Esophagus muscularis mucosa (tissue), 4 donors: ENCODE measurements at regions not wholly inside any gene's neighbourhood (a gene's known extent, or its start where the extent isn't known, plus 50 kb on each side); places are given as distances from the start of the nearest gene placed in this dataset.

Experiments
- DNase-seq: peaks from one replicate; pipeline ENCODE4 v3.0.0-alpha.2; 2017; ENCODE audit errors: extremely low spot score
- H3K27ac ChIP-seq, 4 donors: fragments of 200-600 bp; sonication (generic); replicated peaks in 1 of 4; 1 replicate in 3 of 4; 2 replicates in 1 of 4; pipeline ENCODE4 v1.5.1; 2016 to 2019; ENCODE audit warnings: mild to moderate bottlenecking in 1 of 4
- H3K27me3 ChIP-seq, 4 donors: fragments of 200-600 bp; sonication (generic); one replicate each; pipeline versions ENCODE4 v1.5.1 to v1.6.0; 2016 to 2019
- H3K36me3 ChIP-seq, 4 donors: fragments of 200-600 bp; sonication (generic); one replicate each; pipeline ENCODE4 v1.5.1; 2016 to 2019
- H3K4me1 ChIP-seq, 4 donors: fragments of 200-600 bp; sonication (generic); one replicate each; pipeline ENCODE4 v1.5.1; 2016 to 2019
- H3K4me3 ChIP-seq, 4 donors: fragments of 200-600 bp; sonication (generic); 1 replicate in 2 of 4; 2 replicates in 2 of 4; pipeline ENCODE4 v1.5.1; 2016 to 2019; ENCODE audit warnings: mild to moderate bottlenecking in 4 of 4, moderate library complexity in 1 of 4
- H3K9me3 ChIP-seq, 4 donors: fragments of 200-600 bp; sonication (generic); 1 replicate in 3 of 4; 2 replicates in 1 of 4; pipeline ENCODE4 v1.5.1; 2016 to 2019
- CTCF ChIP-seq, 3 experiments: fragments of 200-600 bp in 2 of 3; fragments of 450-650 bp in 1 of 3; sonication (generic) in 2 of 3; IDR thresholded peaks; one replicate each; pipeline ENCODE4 v1.5.1; 2017 to 2019; ENCODE audit warnings: antibody characterized with exemption in 3 of 3, mild to moderate bottlenecking in 2 of 3, moderate library complexity in 1 of 3
- EP300 ChIP-seq: sonication (generic); formaldehyde crosslinking; IDR thresholded peaks from one replicate; pipeline ENCODE4 v1.6.1; 2017; ENCODE audit warnings: antibody characterized with exemption
- POLR2A ChIP-seq: fragments of 450-650 bp; IDR thresholded peaks from one replicate; pipeline ENCODE4 v1.6.1; 2017; ENCODE audit warnings: antibody characterized with exemption, moderate library complexity, mild to moderate bottlenecking, low read depth
- POLR2AphosphoS5 ChIP-seq, 2 donors: sonication (generic); formaldehyde crosslinking; IDR thresholded peaks; one replicate each; pipeline ENCODE4 v1.6.1; 2017; ENCODE audit warnings: antibody characterized with exemption in 2 of 2
- WGBS: methylation state at CpG from one replicate; pipeline ENCODE4 v1.1.5; 2018; 5-methylcytosine and 5-hydroxymethylcytosine counted together
- intact Hi-C: fragments of 100-400 bp; cut with DNase I; formaldehyde crosslinking; loops from one replicate; pipeline ENCODE4 v1.15.1; 2023

- Histone ChIP-seq H3K27ac (no peak overlapping the region), H3K9me3 (no peaks in the 10 kb centered on the region), H3K4me3 (no peak overlapping the region), H3K27me3 (peaks cover 0 to 12% (median 0%) of the 10 kb centered on the region in 4 donors), H3K36me3 (no peaks in the 10 kb centered on the region), H3K4me1 (no peaks in the 10 kb centered on the region)
- 57% methylated on average over 9 of the region's 11 CpGs for WGBS
- DNase-seq: no peak
- intact Hi-C loops: no loop called here
- TF ChIP-seq EP300 (no peak), CTCF (IDR thresholded peaks at IDR 0.05) (no peak), POLR2A (no peak), POLR2AphosphoS5 (IDR thresholded peaks at IDR 0.05) (no peak)
Measured at GRCh38 chr10:126839094-126839761, 66.0 kb upstream of the DOCK1 start.

- Histone ChIP-seq H3K36me3 (no peaks in the 10 kb centered on the region), H3K27ac (no peak overlapping the region), H3K4me1 (no peaks in the 10 kb centered on the region), H3K4me3 (no peak overlapping the region), H3K27me3 (peaks cover 0 to 12% (median 0%) of the 10 kb centered on the region in 4 donors), H3K9me3 (no peaks in the 10 kb centered on the region)
- DNase-seq: no peak
- intact Hi-C loops: no loop called here
- TF ChIP-seq CTCF (IDR thresholded peaks at IDR 0.05): no peak
- TF ChIP-seq POLR2A: no peak
- no peak for TF ChIP-seq EP300
- no peak for TF ChIP-seq POLR2AphosphoS5 (IDR thresholded peaks at IDR 0.05)
- WGBS: 85% methylated on average over 10 of the region's 10 CpGs
Measured at GRCh38 chr10:126840576-126841135, 64.6 kb upstream of the DOCK1 start.

GRCh38 chr10:126841341-126841895, 63.8 kb upstream of the DOCK1 start:
- 79% methylated on average over 5 of the region's 5 CpGs for WGBS
- H3K36me3 ChIP-seq: no peaks in the 10 kb centered on the region
- peaks cover 0 to 6% (median 0%) of the 10 kb centered on the region in 4 donors for H3K27me3 ChIP-seq
- DNase-seq: no peak
- TF ChIP-seq POLR2A: no peak
- no peak for TF ChIP-seq POLR2AphosphoS5 (IDR thresholded peaks at IDR 0.05)
- no peak for TF ChIP-seq CTCF (IDR thresholded peaks at IDR 0.05)
- TF ChIP-seq EP300: no peak
- intact Hi-C loops: no loop called here
- H3K4me3 ChIP-seq: no peak overlapping the region
- H3K27ac ChIP-seq: no peak overlapping the region
- no peaks in the 10 kb centered on the region for H3K9me3 ChIP-seq
- H3K4me1 ChIP-seq: no peaks in the 10 kb centered on the region

GRCh38 chr10:126842356-126842755, 62.9 kb upstream of the DOCK1 start:
- DNase-seq: peak; percentile 86
- WGBS: 84% methylated on average over 4 of the region's 4 CpGs
- Histone ChIP-seq H3K27me3 (no peaks in the 10 kb centered on the region), H3K4me3 (no peak overlapping the region), H3K4me1 (no peaks in the 10 kb centered on the region), H3K9me3 (no peaks in the 10 kb centered on the region), H3K36me3 (no peaks in the 10 kb centered on the region), H3K27ac (no peak overlapping the region)
- TF ChIP-seq POLR2AphosphoS5 (IDR thresholded peaks at IDR 0.05) (no peak), CTCF (IDR thresholded peaks at IDR 0.05) (no peak), EP300 (no peak), POLR2A (no peak)
- intact Hi-C loops: no loop called here
